Putamen (tissue), 1 donor: ENCODE measurements at regions not wholly inside any gene's neighbourhood (a gene's known extent, or its start where the extent isn't known, plus 50 kb on each side); places are given as distances from the start of the nearest gene placed in this dataset.
A peak's percentile ranks its signal among the peaks of the same experiment; 100 is the strongest.
"Not testable (repeated sequence)": the region's sequence is repeated elsewhere in the genome, so short reads cannot be mapped to it uniquely, and the experiment has no call there.

Experiments used
- DNase-seq: peaks from one replicate; pipeline ENCODE4 v3.0.0-alpha.2; 2016; ENCODE audit warnings: low spot score

- DNase-seq, result no peak
These were observed 231.1 kb upstream of the PRKCQ start for GRCh38 chr10:6811153-6811552.

GRCh38 chr10:6803427-6803783 is 223.3 kb upstream of the PRKCQ start:
- DNase-seq, result no peak

GRCh38 chr10:6802759-6803426 is 222.8 kb upstream of the PRKCQ start:
- no peak for DNase-seq

DNA sequence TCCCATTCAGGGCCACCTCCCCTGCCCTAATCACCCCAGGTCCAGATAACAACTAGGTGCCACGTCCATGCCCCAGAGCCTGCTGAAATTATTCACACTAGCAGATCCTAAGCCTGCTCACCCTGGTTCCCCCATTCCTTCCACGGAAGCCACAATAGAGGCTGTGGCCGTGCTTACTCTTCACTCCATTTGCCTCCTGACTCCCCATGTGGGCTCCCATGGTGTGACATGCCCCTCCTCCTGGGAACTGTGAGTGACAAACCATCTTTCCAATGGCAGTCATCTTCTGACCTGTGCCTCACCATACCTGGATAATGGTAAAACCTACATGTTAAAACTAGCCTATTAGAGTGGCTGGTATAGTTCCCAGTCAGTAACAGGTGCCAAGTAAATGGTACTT is 216.2 kb upstream of the PRKCQ start:
- DNase-seq, result no peak

DNA sequence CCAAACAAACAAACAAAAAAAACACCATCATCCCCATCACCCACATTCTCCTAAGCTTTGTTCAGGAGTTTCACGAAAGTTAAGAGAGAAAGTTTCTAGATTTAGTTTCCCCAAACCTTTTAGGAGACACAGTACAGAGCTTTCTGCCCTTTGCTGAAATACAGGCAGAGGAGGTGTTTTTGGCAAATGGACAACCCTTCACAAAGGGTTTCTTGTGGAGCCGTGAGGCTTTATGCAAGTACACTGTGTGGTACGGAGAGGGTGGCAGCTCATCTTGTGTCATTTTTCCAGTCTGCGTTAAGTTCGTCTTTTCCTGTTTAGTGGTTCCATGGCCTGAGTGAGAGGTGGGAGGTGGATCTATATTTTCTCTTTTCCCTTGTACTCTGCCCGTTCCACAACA is 215.5 kb upstream of the PRKCQ start:
- DNase-seq, result no peak

DNA sequence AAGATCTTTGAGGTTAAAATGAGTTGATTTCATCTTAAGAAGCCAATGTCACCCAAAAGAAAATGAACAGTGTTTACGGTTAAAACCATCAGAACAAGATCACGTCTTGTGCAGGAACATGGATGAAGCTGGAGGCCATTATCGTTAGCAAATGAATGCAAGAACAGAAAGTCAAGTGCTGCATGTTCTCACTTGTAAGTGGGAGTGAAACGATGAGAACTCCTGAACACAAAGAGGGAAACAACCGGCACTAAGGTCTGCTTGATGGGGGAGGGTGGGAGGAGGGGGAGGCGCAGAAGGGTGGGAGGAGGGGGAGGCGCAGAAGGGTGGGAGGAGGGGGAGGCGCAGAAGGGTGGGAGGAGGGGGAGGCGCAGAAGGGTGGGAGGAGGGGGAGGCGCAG is 214.8 kb upstream of the PRKCQ start:
- not testable (repeated sequence) for DNase-seq

- no peak for DNase-seq
These were observed 214.4 kb upstream of the PRKCQ start for GRCh38 chr10:6794441-6794840.

DNA sequence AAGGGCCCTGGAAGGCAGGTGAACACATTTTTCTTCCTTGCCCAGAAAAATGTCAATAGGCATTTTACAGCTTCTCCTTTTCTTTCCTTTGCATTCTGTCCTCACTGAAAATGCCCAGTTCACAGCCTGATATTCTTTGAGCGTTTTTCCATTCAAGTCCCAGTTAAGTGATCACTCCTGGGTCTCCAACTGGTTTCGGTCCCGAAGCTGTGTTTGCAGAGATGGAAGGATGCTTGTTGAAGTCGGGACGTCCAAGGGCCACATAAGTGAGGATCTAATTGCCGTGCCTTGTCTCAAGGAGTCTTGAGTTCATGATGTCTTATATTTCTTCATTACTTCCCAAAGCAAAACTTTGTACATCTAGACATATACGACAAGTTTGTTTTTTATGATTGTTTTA is 208.7 kb upstream of the PRKCQ start:
- no peak for DNase-seq

- DNase-seq, result no peak
These were observed 208.2 kb upstream of the PRKCQ start for GRCh38 chr10:6788231-6788630.

GRCh38 chr10:6787718-6788117 is 207.6 kb upstream of the PRKCQ start:
- no peak for DNase-seq

DNA sequence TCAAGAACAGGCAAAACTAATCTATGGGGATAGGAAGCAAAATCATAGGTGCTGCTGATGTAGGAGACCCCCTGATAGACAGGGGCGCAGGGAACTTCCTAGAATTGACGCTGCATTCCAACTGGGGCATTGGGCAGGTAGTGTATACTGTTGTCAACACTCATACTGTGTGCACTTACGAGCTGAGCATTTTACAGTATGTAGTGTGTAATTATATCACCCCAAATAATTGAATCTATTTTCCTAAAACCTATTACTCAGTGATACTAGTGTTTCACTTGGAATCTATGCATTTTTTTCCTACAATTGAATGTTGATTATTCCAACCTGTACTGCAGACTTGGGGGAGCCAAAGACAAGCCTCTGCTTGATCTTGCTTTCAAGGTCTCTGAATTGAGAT is 207.0 kb upstream of the PRKCQ start:
- no peak for DNase-seq

- DNase-seq, result peak; percentile 56
These were observed 206.5 kb upstream of the PRKCQ start for GRCh38 chr10:6786579-6787031.

- DNase-seq, result not testable (repeated sequence)
These were observed 204.4 kb upstream of the PRKCQ start for GRCh38 chr10:6784429-6784828.

- no peak for DNase-seq
These were observed 203.4 kb upstream of the PRKCQ start for GRCh38 chr10:6783471-6783870.

GRCh38 chr10:6782378-6782777 is 202.3 kb upstream of the PRKCQ start:
- DNase-seq, result no peak

- no peak for DNase-seq
These were observed 201.2 kb upstream of the PRKCQ start for GRCh38 chr10:6781133-6781770.

DNA sequence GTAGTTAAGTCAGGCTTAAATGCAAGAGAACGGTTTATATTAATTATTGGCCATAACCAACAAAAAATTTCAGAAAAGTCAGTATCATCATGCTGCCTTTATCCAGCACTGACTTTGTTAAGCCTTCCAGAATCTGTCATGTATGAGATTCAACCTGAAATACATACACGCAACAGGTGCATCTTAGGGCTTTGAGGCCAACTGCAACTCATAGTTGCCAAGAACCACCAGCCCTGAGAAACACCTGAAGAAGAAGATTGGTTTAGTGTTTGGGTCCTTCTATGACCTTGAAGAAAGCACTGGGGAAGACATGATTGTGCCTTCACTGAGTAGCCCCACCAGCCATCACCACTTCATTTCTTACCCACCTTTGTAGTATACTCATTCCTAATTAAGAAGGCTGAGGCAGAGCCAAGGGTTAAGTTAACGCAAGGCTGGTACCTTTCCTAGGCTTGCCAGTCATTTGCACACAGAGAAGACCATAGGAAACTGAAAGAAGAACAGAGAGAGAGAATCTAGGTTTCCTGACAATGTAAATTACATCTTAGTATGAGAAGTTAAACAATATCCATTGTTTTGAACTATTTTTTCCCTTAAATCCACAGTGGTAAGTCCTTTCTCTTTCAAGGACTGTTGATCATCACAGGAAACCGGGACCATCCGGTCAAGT is 200.1 kb upstream of the PRKCQ start:
- DNase-seq, result no peak

DNA sequence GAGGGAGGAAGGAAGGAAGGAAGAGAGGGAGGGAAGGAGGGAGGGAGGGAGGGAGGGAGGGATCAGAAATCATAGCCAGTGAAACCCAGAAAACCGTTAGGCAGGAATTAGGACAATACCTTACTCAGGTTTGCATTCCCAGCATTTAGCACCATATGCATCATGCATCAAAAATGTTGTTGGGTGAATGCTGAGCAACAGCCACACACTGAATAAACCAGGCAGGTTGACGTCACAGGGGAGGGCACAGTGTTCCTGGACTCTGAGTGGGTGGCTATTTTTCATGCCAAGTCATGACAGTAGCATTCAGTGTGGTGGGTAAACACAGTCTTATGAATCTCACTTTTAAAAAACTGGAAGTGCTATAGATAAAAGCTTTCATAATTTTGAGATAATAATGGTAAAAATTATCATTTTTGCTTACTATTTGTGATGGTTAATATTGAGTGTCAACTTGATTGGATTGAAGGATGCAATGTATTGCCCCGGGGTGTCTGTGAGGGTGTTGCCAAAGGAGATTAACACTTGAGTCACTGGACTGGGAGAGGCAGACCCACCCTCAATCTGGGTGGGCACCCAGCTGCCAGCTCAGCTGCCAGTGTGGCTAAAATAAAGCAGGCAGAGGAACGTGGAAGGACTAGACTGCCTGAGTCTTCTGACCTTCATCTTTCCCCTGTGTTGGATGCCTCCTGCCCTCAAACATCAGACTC is 199.1 kb upstream of the PRKCQ start:
- peak; percentile 57 for DNase-seq

GRCh38 chr10:6776170-6776569 is 196.1 kb upstream of the PRKCQ start:
- no peak for DNase-seq

DNA sequence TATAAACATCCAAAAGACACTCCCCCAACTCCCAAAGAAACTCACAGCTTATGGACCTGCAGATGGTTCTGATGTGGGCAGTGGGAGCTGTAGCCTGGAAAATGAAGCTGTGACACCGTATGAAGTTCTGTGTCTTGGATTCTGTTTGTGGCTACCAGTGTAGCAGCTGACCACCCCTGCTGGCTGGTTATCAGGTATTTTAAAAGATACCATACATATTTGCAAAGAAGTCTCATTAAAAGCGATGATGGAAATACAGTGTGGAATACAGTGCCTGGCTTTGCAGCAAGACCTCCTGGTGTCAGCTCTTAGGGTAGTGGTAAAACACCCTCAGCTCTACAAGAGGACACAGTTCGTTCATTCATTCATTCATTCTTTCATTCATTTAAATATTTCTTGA is 194.3 kb upstream of the PRKCQ start:
- no peak for DNase-seq

DNA sequence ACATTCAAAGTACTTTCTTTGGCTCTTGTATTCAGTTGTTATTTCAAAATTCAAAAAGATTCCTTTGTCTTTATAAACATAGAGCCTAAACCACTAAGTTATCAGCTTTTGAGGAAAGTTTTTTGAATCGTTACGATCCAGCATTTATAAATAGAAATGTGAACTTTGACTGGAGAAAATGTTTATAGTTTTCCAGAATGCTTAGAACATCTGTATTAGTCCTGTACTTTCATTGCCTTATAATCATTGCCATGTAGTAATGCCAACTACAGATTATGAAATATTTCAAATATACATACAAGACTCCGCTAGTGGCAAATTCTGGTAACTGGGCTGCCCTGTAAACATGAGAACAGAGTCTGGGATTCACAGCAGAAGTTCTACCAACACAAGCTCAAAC is 191.3 kb upstream of the PRKCQ start:
- DNase-seq, result no peak

- no peak for DNase-seq
These were observed 190.8 kb upstream of the PRKCQ start for GRCh38 chr10:6770846-6771245.
